GM12864 (cell line): ENCODE measurements at regions not wholly inside any gene's neighbourhood (a gene's known extent, or its start where the extent isn't known, plus 50 kb on each side); places are given as distances from the start of the nearest gene placed in this dataset.

Source experiments
- DNase-seq: peaks from one replicate; pipeline ENCODE4 v3.0.0-alpha.2; 2011; ENCODE audit warnings: low read depth
- H3K4me3 ChIP-seq: 2 replicates; pipeline ENCODE4 v1.5.1; 2011; ENCODE audit warnings: mild to moderate bottlenecking, low read depth, low read length, control low read depth
- TF ChIP-seq, protein P1 (sequence below): IDR thresholded peaks from 2 replicates; pipeline ENCODE4 v1.5.1; 2011; ENCODE audit warnings: low read depth, mild to moderate bottlenecking, moderate library complexity, low read length, control low read depth, inconsistent platforms; ENCODE audit errors: missing control alignments

DNA sequence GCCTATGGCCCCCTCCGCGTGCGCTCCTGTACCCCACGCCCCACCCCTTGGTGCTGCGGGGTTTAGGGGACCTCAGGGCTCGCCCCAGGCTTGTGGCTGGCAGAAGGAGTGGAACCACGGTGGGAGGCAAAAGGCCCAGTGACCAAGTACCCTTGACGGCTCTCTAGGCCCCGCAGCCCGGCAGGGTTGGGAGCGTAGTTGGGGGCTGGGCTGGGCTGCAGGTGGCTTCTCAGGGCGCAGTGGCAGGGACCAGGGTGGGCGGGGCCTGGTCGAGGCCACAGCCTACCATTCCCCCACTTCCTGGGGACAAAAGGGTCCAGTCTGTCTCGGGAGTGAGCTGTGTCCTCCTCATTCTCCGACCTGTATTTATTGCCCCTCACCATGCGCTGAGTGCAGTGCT lies 124.9 kb downstream of the RBFOX3 start:
- H3K4me3 ChIP-seq: no peak overlapping the region
- DNase-seq: no peak
- TF ChIP-seq, protein P1, sequence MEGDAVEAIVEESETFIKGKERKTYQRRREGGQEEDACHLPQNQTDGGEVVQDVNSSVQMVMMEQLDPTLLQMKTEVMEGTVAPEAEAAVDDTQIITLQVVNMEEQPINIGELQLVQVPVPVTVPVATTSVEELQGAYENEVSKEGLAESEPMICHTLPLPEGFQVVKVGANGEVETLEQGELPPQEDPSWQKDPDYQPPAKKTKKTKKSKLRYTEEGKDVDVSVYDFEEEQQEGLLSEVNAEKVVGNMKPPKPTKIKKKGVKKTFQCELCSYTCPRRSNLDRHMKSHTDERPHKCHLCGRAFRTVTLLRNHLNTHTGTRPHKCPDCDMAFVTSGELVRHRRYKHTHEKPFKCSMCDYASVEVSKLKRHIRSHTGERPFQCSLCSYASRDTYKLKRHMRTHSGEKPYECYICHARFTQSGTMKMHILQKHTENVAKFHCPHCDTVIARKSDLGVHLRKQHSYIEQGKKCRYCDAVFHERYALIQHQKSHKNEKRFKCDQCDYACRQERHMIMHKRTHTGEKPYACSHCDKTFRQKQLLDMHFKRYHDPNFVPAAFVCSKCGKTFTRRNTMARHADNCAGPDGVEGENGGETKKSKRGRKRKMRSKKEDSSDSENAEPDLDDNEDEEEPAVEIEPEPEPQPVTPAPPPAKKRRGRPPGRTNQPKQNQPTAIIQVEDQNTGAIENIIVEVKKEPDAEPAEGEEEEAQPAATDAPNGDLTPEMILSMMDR: no peak

DNA sequence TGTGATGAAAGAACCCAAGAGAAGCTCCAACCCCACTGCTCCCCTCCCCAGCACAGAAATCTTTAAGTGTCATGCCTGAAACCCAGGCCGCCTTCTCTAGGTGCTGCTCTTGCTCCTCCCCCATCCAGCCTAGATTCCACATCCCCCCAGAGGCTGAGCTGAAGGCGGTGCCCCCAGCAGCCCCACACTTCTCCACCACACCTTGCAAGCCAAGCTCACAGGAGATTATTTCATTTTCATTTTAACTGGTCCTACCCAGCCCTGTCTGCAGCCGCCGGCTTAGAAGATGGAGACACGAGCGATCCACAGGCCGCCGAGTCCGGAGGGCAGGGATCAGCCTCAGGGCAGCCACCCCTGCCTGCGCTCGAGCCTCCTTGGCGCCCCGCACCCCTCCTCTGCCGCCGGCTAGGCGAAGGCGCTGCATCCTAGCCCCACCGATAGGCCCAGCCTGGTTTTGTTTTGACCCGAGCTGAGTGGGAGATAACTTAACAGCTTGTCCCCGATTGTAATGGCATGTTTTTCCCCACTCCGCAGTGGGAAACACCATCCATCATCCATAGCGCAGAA lies 125.3 kb downstream of the RBFOX3 start:
- TF ChIP-seq, protein P1: no peak
- H3K4me3 ChIP-seq: no peak overlapping the region
- DNase-seq: no peak

DNA sequence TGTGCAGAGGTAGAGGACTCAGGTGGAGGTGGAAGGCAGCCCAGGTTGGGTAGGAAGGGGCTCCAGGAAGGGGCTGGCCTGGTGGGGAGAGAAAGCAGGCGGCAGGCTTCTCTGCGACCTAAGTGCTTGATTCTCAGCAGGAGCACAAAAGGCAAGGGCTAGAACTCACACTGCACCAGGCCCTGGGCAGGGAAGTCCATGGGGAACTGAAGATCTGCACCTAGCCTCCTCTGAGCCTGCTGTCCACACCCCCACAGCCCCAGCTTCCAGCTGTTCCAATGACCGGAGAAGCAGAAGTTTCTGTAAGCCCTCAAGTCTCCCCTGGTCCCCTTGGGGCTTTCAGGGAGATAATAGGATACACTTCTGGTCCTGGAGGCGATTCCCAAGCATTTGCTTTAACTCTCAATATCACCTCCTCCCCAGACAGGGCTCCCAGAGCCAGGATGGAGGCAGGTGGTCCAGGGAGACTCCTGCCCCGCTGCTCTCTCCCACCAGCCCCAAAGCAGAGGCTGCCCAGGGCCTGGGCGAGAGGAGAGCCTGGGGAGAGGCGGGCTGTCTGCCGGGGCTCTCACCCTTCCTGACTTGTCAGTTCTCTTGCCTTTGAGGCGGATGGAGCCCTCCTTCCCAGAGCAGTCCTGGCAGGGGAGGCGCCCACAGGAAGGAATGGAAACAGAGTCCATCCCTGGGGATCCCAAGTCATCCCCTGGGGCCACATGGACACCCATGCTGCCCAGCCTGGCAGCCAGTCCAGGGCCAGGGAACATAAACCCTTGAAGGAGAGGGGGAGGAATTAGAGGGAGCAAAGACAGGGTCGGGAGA lies 126.0 kb downstream of the RBFOX3 start:
- DNase-seq: no peak
- TF ChIP-seq, protein P1: no peak
- no peak overlapping the region for H3K4me3 ChIP-seq

DNA sequence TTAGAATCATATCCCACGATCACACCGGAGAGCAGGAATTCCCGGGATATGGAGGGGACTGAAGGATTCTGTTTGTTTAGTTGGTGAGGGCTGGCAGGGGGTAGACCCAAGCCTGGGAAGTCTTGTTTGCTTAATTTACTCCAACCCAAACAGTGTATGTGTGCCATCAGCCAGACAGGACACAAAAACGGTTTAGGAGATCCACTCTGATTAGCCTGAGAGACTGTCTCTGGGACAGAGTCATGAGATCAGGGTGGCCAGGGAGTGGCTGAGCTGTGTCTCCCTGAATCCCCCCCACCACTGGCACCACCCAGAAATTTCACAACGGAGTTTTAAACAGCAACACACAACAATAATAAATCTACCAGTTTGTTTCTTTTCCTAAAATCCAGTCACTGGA lies 127.0 kb downstream of the RBFOX3 start:
- TF ChIP-seq, protein P1: no peak
- H3K4me3 ChIP-seq: no peak overlapping the region
- no peak for DNase-seq

DNA sequence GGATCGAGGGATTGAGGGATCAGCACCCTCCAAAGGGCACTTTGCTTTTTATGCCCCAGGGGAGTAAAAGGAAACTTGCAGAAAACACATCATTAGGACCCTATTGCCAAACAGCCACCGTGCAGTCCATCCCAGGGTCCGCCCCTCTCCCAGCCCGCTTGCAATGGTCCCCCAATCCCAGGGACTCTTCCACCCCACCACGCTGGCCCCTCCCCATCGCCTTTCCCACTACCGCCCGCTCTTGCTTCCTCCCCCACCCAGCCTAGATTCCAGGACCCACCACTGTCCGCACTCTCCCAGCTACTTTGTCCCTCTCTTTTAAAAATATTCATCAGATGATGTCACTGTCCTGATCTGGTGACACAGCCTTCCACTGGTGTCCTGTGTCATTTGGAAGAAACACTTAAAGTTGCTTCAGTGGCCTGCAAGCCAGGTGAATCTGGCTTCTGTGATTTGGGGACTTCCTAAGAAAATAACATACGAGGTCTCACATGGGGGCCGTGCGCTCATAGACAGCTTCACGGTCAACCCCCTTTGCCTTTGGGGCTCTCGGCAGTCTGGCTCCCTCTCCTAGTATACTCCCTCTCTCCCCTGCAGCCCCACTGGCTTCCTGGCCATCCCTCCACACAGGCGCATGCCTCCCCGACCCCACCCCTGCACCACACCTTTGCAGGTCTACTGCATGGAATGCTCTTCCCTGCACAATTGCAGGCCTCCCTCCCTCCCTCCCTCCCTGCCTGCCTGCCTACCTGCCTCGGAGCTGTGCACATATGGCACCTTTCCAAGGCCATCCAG lies 127.9 kb downstream of the RBFOX3 start:
- no peak for DNase-seq
- no peak overlapping the region for H3K4me3 ChIP-seq
- TF ChIP-seq, protein P1: no peak

DNA sequence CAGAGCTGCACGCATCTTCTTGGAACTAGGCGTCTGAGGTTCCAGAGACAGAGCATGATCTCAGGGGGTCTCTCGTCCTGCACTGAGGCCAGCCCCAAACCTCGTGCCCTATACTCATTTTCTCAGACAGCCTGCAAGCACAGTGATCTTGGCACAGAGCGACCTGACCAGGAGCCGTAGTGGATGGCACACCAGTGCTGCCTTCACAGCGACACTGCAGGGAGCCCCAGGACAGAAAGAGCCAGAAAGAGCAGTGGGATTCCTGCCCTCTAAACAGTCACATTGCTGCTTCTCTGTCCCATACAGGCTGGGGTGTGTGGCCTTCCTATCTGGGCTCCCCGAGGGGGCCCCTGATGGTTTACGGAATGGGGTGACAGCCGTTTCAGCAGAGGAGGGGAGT lies 131.0 kb downstream of the RBFOX3 start:
- TF ChIP-seq, protein P1: no peak
- H3K4me3 ChIP-seq: no peak overlapping the region
- DNase-seq: no peak
